H1 (cell line): ENCODE measurements at regions not wholly inside any gene's neighbourhood (a gene's known extent, or its start where the extent isn't known, plus 50 kb on each side); places are given as distances from the start of the nearest gene placed in this dataset.

Experiments
- ASH2L ChIP-seq: fragments of 200-600, 300-600 bp; sonication (generic); IDR thresholded peaks from one replicate; pipeline ENCODE4 v1.7.1; 2017; ENCODE audit warnings: low read length
- ATF3 ChIP-seq: IDR thresholded peaks from 2 replicates; pipeline ENCODE4 v1.6.1; 2011; ENCODE audit warnings: low read depth, mild to moderate bottlenecking, low read length; ENCODE audit not compliant: insufficient read depth
- CBX5 ChIP-seq: fragments of 300-800, 300-1000 bp; sonication (generic); IDR thresholded peaks from 2 replicates; pipeline ENCODE4 v1.7.1; 2016; ENCODE audit warnings: antibody characterized with exemption, low read length, low read depth
- CBX8 ChIP-seq: fragments of 300-800, 300-1000 bp; sonication (generic); IDR thresholded peaks from 2 replicates; pipeline ENCODE4 v1.7.1; 2016; ENCODE audit warnings: low read depth, low read length, borderline replicate concordance
- CHD2 ChIP-seq: IDR thresholded peaks from 2 replicates; pipeline ENCODE4 v1.6.1; 2012; ENCODE audit warnings: low read length, improper control_type of control experiment
- CTCF ChIP-seq, 3 experiments: IDR thresholded peaks; 1 replicate in 2 of 3; 2 replicates in 1 of 3; pipeline versions ENCODE4 v1.5.1 to v1.6.1; 2011; ENCODE audit warnings: low read length in 3 of 3, mild to moderate bottlenecking in 3 of 3, inconsistent platforms in 2 of 3, low read depth in 1 of 3, moderate library complexity in 1 of 3; ENCODE audit not compliant: insufficient read depth in 1 of 3; ENCODE audit errors: control extremely low read depth in 1 of 3
- EZH2 ChIP-seq: fragments of 200-600 bp; sonication (generic); IDR thresholded peaks from 2 replicates; pipeline ENCODE4 v1.7.1; 2012; ENCODE audit warnings: low read depth, mild to moderate bottlenecking, moderate library complexity, low read length, inconsistent platforms; ENCODE audit not compliant: severe bottlenecking
- POLR2A ChIP-seq, 2 experiments: IDR thresholded peaks; 1 replicate in 1 of 2; 2 replicates in 1 of 2; pipeline ENCODE4 v1.6.1; 2011; ENCODE audit warnings: low read depth in 2 of 2, low read length in 2 of 2, mild to moderate bottlenecking in 2 of 2; ENCODE audit errors: control extremely low read depth in 1 of 2
- RFX5 ChIP-seq: IDR thresholded peaks from 2 replicates; pipeline ENCODE4 v1.6.1; 2011; ENCODE audit warnings: low read depth, low read length, improper control_type of control experiment, borderline replicate concordance
- RNF2 ChIP-seq: fragments of 200-900, 300-1000 bp; sonication (generic); IDR thresholded peaks from 2 replicates; pipeline ENCODE4 v1.7.1; 2016; ENCODE audit warnings: borderline replicate concordance, low read depth, mild to moderate bottlenecking, antibody characterized with exemption, low read length; ENCODE audit not compliant: poor library complexity, severe bottlenecking; ENCODE audit errors: missing control alignments
- SRF ChIP-seq: IDR thresholded peaks from 2 replicates; pipeline ENCODE4 v1.6.1; 2011; ENCODE audit warnings: mild to moderate bottlenecking, low read depth, low read length, moderate library complexity
- TEAD4 ChIP-seq: IDR thresholded peaks from 2 replicates; pipeline ENCODE4 v1.6.1; 2012; ENCODE audit warnings: low read depth, low read length, inconsistent platforms, mixed read lengths
- ZNF274 ChIP-seq: IDR thresholded peaks from 2 replicates; pipeline ENCODE4 v1.7.0; 2012; ENCODE audit warnings: low read length, borderline replicate concordance; ENCODE audit errors: extremely low read depth

GRCh38 chr13:107067381-107067780 lies 499.4 kb upstream of the ARGLU1 start:
- TF ChIP-seq CBX5 = no peak
- TF ChIP-seq RNF2 = no peak
- no peak for TF ChIP-seq CTCF (IDR thresholded peaks at IDR 0.05; ENCODE audit: control extremely low read depth in 1 of 3, insufficient read depth in 1 of 3, low read depth in 1 of 3, low read length in 3 of 3)
- no peak for TF ChIP-seq POLR2A (IDR thresholded peaks at IDR 0.05; ENCODE audit: control extremely low read depth in 1 of 2, low read depth in 2 of 2, low read length in 2 of 2)
- TF ChIP-seq EZH2 = no peak
- no peak for TF ChIP-seq CHD2
- no peak for TF ChIP-seq ATF3
- no peak for TF ChIP-seq RFX5
- no peak for TF ChIP-seq TEAD4
- no peak for TF ChIP-seq SRF
- no peak for TF ChIP-seq ZNF274
- no peak for TF ChIP-seq ASH2L
- no peak for TF ChIP-seq CBX8
